HG03139 (cell line): ENCODE measurements at regions not wholly inside any gene's neighbourhood (a gene's known extent, or its start where the extent isn't known, plus 50 kb on each side); places are given as distances from the start of the nearest gene placed in this dataset.

Experiments used
- ATAC-seq: cut with Tn5 transposase; IDR thresholded peaks from one replicate; pipeline ENCODE4 v1.9.1; 2021; ENCODE audit not compliant: unreplicated experiment

DNA sequence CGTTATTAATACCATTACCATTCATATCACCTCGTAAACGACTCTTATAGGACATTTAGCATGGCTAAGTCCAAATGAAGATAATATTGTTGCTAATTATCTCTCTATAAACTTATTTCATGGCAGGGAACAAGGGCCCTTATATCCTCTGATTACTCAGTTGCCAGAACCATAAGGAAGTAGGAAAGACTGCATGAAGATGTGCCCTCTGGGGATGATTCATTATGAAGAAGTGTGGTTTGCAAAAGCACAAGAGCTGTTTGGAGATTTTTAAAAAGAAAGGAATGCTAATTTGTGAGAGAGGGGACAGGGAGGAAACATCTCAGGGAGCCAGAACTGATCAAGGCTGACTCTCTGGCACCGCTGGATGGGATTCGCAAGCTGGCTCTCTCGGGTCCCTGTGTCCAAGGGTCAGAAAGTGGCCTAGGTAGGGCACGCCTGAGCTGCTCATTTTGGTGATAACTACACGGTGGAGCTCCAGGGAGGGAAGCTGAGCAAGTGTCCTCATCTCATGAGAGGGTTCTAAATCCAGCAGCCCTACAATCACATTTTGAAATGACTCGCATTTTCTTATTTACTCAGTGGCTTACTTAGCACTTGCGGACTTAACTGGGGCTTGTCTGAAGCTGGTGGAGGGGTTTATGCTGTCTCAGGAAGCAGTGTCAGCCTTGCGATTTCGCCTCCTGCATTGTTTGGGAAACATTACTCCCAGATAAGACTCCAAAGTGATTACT lies 136.8 kb downstream of the C5orf15 start:
- no peak for ATAC-seq

DNA sequence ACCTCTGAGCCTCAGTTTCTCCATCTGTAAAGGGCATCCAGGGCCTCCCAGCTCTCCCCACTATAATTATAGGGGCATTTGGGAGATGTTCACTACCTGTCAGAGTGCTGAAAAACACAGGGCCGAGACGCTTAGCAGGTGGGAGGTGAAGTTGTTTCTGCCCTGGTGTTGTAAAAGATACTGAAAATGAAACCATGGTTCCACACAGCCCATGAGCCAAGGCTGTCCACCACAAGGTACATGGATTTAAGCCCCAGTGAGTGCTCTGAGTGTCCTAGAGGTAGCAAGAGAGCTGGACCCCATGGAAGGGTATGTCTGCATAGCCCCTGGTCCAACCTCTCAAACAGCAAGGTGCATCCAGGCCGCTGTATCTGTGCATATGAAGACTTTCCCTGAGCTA lies 137.5 kb downstream of the C5orf15 start:
- ATAC-seq: no peak

DNA sequence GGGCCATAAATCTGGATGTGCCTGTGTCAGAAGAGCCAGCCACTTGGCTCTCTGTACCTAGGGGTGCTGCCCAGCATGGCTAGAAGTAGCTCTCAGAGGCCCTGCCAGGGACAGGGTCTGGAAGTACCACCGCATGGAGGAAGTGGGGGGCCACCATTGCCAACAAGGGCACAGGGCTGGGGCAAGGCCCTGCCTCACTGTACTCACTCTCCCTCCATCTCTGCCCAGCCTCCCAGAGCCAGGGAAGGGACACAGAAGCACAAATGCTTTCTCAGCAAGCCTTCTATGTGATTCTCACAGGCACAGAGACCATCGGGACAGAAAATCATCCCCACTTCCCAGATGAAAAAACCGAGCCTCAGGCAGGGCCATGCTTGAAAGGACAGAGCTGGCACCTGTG lies 138.1 kb downstream of the C5orf15 start:
- no peak for ATAC-seq

DNA sequence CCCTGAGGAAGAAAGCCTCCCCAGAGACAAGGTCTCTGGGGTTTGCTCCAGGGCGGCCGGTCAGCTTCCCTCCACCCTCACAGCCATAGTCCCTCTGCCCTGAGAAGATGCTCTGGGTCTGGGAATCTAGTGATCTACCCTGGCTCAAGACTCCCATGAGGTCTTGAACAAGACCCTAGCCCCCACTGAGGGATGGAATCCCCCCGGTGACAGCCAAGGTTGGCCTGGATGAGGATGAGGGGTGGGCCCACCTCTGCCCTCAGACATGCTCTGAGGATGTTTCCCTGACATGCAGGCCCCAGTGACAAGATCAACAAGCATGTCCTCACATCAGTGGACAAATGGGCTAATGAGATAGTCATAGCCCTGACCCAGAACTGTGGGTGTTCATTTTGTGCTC lies 138.6 kb downstream of the C5orf15 start:
- ATAC-seq: no peak

DNA sequence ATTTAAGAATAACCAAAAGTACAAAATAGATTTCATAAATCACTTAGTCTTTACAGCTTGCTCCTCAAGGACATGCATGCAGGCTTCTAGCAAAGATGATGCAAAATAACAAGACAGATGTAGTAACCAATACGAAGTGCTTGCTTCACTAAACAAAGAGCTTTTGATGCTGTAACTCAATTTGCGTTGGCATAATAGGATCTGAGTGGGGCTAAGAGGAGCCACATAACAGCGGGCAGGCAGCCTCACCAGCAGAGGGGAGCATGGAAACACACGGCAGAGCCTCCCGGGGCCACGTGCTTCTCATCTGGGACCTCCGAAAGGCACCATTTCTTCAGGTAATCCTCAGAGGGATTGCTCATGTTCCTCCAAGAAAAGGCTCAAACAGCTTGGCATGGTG lies 139.7 kb downstream of the C5orf15 start:
- ATAC-seq: no peak

DNA sequence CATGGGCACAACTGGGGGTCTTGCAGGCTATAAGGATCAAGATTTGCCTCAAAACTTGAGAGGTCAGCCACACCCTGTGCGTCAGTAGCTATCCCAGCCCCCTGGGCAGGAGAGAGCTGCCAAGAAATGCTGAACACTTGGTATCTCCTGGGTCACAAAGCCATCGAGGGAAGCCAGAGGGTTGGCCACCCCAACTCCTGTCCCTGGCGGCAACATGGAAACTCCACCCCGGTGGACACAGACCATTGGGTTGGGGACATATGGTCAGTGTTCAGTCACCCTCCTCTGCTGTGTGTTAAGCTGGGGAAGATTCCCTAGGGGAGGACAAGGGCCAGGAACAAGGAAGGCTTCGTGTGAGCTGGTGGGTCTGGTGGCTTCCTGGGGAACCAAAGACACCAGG lies 140.6 kb downstream of the C5orf15 start:
- no peak for ATAC-seq

DNA sequence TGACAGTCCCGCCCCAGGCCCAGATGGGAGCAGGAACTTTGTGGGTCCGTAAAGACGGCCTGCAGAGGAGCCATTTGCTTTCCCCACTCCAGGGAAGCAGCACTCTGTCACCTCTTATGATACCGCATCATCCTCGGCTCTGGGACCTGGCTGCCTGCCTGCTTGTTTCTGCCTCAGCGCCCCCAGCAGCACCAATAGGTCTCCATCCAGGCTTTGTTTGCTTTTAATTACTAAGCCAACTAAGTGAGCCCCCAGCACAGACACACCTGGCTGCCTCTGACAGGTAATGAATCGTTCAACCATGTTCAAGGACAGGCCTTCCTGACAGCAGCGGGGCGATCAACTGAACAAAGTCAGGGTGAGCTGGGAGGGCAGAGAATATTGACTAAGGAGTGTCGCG lies 141.4 kb downstream of the C5orf15 start:
- no peak for ATAC-seq

DNA sequence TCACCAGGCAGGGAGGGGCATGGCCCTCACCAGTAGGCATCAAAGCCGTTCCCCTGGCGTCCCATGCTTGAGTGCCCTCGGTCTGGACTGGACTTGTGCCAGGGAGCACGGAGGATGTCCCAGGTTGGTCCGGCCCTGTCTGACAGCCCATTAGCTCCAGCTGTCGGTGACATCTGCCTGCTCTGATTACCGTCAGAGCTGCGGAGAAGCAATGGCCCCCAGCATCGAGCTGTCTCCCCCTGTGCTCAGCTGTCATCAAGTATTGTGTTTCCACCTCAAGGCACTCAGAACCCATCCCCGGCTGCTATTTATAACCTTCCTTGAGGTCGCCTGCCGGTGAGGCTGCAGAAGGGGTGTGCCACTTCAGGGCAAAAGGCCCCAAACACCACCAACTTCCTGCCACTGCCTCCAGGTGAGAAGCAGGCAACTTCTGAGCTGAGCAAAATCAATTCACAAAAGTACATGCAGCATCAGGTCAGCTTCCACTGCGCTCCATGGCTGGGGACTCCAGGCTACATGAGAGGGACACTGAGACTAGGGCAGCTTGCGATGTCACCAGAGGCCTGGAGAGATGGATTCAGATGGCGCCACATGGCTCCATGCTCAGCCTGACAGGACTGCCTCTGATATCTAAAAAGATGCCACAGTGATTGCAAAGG lies 142.7 kb downstream of the C5orf15 start:
- peak; percentile 35 for ATAC-seq

DNA sequence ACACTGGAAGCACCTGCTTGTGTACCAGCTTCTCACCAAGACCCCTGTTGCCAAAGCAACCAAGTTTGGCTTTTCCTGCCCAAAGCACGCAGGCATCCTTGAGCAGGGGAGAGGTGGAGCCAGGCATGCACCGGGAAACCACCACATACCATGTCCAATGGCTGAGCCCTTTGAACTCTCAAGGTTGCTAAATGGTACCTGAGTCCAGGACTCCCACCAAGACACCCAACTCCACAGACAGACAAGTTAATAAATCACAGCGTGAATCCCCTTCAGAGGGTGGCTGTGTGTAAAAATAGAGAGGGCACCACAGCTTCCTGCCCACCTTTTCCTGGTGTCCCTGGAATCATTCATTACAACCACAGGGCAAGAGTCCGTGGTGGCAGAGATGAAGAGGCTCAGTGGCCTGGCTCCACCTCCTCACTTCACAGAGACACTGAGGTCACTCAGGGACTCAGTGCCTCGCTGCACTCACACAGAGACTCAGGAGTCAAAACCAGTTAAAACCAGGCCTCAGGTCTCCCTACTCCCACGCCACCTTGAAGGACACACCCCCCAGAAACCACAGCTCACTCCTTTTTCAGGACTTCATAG lies 143.7 kb downstream of the C5orf15 start:
- ATAC-seq: peak; percentile 58

DNA sequence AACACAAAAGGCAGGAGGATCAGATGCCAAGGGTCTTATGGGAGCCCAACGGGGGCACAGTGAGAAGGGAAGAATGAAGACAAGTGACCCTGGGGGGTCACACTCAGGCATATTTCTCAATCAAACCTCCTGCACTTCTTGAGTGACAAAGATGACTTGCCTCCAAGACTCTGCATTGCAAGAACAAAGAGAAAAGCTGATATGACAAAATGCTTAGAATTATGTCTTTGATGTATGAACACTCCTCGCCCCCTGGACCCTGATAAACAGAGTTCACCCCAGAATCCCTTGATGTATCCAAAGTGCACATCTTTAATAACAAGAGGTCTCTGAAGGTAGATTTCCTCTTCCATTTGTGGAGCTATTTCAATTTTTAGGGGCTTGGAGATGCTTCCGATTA lies 146.5 kb downstream of the C5orf15 start:
- ATAC-seq: no peak

DNA sequence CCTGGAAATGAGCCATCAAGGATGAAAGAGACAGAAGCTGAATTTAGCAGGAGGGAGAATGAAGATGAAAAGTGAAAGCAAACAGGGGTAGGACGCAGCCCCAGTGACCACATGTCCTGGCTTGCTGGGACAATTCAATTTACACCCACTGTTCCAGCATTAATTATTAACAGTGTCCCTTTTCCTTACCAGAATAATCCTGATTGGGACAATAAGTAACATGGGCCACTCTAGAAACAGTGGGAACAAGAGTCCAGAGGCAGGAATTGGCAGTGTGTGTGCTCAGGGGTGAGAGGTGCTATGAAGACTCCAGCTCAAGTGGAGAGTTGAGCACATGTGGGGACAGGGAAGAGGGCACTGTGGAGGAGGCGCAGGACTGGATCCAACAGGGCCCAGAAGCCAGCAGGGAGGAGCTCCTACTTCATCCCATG lies 147.1 kb downstream of the C5orf15 start:
- no peak for ATAC-seq

DNA sequence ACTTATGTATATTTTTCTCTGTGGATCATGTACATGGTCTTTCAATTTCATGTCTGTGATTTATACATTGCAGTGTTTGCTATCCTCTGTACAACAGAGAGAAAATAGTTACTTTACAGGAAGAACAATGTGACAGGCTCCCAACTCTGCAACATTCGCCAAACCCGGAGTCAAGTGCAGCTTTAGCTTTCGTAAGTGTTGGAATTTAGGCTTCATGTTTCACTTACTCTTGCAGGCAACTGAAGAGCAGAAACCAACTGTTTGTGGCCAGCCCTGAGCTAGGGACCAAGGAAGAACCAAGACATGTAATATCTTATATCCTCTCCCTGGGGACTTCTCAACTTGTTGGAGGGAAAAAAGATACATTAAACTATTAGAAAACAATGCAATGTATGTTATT lies 147.9 kb downstream of the C5orf15 start:
- ATAC-seq: no peak

DNA sequence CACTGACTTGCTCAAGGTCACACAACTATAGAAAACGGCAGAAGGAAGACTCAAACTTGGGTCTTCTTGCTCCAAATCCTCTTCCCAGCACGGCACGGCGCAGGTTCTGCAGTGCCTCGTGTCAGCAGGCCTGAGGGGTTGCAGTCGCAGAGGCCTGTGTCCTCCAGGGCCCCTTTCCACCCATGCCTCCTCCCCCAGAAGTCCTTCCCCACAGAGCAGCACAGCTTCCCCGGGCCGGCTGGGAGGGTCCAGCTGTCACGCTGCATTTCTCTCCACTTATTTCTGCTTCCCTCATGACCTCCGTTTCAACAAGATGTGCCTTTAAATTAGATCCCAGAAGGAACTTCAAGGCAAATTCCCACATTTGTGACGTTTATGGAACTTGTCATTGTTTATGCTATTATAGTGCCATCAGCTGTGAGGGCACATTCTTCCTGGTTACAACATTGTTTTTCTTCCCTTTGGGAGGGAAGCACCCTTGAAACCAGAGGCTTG lies 148.4 kb downstream of the C5orf15 start:
- ATAC-seq: no peak

DNA sequence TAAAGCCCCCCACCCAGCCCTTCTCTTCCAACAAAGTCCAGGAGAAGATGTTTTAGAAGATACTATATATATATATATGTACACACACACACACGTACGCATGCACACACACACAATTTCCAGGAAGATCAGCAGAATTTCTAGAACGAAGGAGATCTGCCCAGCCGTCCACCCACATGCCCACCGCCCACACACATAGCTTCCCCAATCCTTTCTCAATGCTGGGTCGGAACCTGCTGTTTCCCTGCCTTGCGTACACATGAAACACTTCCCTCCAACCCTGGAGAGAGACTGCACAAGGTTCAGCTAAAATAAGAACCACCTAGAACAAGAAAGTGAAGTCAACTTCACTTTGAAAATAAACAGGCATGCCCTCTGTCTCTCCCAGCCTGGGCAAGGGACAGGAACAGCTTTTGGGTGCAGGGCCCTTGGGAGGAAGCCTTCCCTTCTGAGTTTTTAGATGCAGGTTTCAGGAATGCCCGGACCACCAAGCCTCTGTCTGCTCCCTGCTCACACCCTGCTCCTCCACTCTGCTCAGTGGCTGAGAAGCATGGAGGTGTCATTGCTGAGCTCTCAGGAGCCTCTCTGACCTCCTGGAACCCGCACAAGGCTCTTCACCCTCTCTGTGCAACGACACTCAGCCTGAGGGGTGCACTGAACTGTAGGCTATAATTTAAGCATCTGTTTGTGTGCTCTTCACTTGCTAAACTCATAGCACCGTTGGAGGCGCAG lies 149.4 kb downstream of the C5orf15 start:
- ATAC-seq: no peak

DNA sequence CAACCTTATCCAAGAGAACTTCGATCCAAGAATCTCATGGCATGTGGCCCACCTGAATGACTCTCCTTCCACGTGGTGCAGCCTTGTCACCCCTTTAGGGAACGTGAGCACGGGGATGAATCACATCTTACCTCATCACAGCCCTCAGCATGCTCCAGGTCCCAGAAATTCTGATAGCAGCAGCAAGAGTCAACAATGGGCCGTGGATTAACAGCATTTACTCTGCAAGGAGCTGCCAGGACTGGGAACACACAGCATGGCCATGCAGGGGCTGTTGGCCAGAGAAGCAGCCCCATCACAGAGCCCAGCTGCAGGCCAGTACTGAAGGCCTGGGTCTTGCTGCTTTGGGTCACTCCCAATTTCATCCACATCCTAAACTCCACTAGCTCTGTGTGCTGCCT lies 150.4 kb downstream of the C5orf15 start:
- ATAC-seq: no peak

DNA sequence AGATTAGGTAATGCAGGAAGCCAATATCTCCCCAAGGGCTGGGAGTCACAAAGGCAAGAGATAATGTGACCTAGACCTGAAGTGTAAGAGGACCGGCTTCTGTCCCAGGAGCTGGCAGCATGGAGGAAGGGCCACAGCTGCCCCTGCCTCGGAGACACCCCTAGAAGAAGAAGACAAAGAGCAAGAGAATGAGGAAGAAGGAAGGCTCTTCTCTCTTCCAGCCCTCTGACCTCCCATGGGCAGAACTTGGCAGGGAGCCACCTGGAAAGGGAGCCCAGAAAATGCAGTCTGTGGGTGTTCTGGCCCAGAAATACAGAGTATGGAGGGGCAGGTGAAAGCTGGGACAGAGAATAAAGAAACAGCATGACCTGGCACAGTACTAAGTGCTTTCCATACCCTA lies 151.0 kb downstream of the C5orf15 start:
- ATAC-seq: no peak

DNA sequence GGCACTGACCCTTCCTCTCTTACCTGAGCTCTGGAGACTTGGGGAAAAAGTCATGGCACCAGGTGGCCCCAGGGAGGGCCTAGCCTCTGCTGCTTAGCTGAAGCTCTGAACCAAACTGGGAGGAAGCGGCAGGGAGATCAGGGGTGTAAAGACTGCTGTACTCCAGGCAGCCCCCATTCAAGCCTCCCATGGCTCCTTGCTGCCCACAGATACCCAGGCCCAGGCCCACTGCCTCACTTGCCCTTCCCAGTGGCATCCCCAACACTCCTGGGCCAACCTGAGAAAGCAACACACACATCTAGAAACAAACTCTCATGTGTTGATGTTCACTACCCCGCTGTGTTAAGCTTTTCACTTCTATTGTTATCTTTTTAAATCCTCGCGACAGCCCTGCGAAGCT lies 151.6 kb downstream of the C5orf15 start:
- no peak for ATAC-seq

DNA sequence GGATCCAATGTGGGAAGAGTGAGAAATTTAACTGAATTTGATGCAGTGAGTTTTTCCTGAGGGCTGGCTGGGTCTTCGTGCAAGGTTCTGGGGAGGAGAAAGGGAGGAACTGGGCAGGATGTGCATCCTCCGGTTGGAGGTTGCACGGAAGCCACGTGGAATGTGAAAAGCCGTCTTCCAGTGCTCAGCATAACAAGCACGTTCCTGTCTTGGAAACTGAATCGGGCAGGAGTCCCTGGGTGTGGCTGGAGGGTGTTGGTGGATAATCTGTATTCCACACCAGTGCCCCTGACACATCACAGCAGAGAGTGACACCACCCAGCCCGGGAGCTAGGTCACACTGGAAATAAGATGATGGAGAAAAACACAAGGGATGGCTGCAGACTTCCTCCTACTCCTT lies 154.3 kb downstream of the C5orf15 start:
- ATAC-seq: no peak

DNA sequence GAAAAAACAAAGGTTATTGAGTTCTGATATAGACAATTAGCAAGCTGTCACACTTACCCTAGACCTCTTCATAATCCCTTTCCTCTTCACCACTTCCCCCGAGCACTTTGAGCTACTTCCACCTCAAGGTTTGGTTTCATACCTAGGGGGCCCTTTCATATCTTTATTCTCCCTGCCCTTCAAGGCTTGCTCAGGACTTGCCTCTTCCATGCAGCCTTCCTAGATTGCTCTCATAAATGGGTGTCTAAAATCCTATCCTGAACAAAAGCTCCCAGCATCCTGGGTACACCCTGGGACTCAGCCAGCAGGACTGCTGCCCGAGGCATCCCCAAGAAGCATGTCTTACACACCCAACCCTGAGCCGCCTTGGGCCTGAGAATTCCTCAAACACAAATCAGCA lies 157.3 kb downstream of the C5orf15 start:
- no peak for ATAC-seq

DNA sequence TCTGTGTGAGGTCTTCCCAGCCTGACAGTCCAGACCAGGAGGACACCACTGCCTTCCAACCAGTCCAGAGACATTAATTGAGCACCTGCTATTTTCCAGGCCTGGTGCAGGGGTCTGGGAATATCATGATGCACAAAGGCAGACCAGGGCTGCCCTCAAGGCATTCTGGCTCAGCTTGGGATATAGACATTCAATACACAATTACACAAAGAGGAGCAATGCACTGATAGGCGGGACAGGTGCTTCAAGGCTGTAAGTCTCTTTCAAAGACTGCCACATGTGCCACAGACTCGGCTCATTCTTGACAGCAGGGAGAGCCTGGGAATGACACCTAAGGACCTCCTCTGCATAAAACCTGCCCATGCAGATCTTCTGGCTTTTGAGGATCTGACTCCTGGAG lies 158.6 kb downstream of the C5orf15 start:
- ATAC-seq: no peak

DNA sequence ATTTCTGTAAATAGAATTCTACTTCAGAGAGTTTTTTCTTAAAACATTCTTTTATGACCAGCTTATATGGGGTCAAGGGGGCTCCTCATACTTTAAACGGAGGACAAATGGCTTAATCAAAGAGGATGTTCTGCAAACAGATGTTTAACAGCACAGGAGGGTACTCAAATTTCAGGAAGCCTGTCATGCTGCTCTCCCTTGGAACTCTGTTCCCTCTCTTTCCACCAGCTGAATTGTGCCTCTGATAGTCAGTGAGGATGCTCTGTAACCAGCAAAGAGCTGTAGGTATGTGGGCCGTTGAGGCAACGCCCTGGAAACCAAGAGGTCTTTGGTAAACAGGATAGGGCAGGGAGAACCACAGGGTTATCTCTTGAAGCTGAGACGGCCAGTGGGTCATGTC lies 161.1 kb downstream of the C5orf15 start:
- ATAC-seq: no peak

DNA sequence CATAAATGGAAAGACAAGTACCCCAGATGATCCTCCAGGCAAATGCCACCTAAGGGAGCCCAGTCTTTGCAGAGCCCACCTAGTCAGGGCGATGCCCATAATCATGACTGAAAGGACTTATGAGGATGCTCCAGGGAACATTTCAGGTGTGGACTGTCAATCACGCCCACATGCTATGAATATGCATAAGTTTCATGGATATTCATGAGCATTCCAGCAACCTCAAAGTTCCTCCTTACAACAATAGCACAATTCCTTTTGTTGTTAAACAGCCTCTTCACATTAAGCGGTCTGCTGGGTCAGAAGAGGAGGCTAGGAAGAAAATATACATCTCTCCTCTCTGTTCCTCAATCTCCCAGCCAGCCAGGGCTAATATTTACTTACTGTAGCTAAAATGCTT lies 161.6 kb downstream of the C5orf15 start:
- no peak for ATAC-seq
